HG03575 (cell line): ENCODE measurements at regions not wholly inside any gene's neighbourhood (a gene's known extent, or its start where the extent isn't known, plus 50 kb on each side); places are given as distances from the start of the nearest gene placed in this dataset.
"Not testable (repeated sequence)": the region's sequence is repeated elsewhere in the genome, so short reads cannot be mapped to it uniquely, and the experiment has no call there.

ENCODE experiments used
- ATAC-seq: cut with Tn5 transposase; IDR thresholded peaks from one replicate; pipeline ENCODE4 v1.9.1; 2021; ENCODE audit not compliant: unreplicated experiment, insufficient number of reproducible peaks, low FRiP score; ENCODE audit errors: extremely low read depth

DNA sequence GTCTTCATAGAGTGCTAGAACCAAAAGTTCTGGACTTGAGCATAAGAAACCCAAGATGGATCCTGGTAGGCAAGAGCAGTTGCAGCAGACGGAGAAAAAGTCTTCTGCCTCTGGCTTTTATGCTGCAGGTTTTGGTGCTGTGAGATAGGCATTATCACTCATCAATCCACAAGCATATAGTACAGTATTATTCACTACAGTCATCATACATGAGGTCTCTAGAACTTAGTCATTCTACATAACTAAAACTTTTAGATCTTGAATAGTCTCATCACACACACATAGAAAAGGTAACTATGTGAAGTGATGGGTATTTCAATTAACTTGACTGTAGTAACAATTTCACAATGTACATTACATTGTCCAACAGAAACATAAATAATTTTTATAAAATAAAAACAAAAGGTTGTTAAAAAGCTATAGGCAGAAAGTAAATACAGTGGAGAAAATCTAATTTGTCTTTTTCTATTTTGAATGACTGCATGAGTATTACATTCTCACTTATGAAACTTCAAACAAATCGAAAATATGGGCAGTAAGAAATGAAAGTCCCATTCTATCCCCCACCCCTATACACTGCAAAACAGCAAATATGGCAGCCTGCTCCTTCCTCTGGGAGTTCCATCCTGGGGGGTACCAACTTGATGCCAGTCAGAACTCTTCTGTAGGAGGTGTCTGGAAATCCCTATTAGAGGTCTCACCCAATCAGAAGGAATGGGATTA lies 534.3 kb upstream of the ACVR2A start:
- no peak for ATAC-seq

GRCh38 chr2:147297820-147298219 lies 547.0 kb upstream of the ACVR2A start:
- peak; percentile 97 for ATAC-seq

- no peak for ATAC-seq
Observed at GRCh38 chr2:147294825-147295392, 549.9 kb upstream of the ACVR2A start.

- ATAC-seq, result no peak
Observed at GRCh38 chr2:147293991-147294824, 550.6 kb upstream of the ACVR2A start.

GRCh38 chr2:147288131-147288530 lies 556.7 kb upstream of the ACVR2A start:
- no peak for ATAC-seq

GRCh38 chr2:147275943-147276342 lies 568.9 kb upstream of the ACVR2A start:
- no peak for ATAC-seq

- no peak for ATAC-seq
Observed at GRCh38 chr2:147273628-147274027, 571.2 kb upstream of the ACVR2A start.

GRCh38 chr2:147273106-147273505 lies 571.7 kb upstream of the ACVR2A start:
- ATAC-seq, result no peak

- ATAC-seq, result not testable (repeated sequence)
Observed at GRCh38 chr2:147269581-147269980, 575.2 kb upstream of the ACVR2A start.

DNA sequence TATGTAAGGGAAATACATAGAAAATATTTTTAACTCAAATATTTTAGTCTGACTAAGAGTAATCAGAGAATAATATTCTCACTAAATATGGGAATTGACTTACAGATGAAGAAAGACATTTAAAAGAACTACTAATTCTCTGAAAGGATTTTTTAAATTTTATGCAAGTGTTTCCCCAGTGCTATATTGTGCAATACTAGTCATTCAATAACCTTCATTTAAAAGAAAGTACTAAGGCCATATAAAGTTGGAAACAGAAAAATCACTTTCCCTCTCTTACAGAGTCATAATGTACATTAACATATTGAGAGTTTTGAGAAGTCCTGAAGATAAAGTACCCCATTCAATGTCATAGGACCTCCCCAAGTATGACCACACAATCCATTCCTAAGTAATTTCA lies 584.6 kb upstream of the ACVR2A start:
- no peak for ATAC-seq

DNA sequence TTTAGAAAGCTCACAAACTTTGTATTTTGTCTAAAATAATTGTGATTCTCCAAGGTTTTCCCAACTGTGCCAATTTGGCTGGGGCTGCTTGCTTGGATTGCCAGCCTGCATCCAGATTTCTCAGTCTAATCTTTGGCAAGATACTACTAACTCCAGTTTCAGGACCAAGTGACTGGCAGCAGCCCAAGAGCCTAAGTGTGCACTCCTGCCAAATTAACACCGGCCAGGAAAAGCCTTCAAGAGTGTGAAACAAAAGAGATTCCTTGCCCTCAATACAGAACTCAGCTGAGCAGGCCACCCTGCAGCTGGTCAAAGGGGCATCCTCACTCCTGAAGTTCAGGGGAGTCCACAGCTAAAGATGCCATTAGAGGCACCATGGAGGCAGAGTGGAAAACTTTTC lies 589.0 kb upstream of the ACVR2A start:
- no peak for ATAC-seq

- no peak for ATAC-seq
Observed at GRCh38 chr2:147250652-147251356, 594.0 kb upstream of the ACVR2A start.

- no peak for ATAC-seq
Observed at GRCh38 chr2:147247749-147248148, 597.1 kb upstream of the ACVR2A start.

DNA sequence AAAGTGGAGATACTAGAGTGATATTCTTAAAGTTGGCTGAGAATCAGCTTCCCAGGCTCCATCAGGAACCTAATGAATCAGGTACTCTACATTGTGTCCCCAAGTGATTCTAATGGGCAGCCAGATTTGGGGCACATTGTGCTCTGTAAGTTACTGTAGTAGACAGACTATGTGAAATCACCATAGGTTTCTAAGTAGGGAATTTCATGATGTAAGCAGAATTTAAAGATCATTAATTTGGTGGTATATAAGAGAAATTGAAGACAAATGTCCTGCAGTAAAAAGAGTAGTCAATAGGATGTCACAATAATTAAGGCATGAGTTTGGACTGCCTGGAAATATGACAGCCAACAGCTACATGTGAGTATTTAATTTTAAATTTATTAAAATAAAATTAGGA lies 602.4 kb upstream of the ACVR2A start:
- no peak for ATAC-seq

- no peak for ATAC-seq
Observed at GRCh38 chr2:147236601-147237000, 608.2 kb upstream of the ACVR2A start.

- ATAC-seq, result no peak
Observed at GRCh38 chr2:147232225-147232669, 612.6 kb upstream of the ACVR2A start.

GRCh38 chr2:147231607-147232006 lies 613.2 kb upstream of the ACVR2A start:
- no peak for ATAC-seq

DNA sequence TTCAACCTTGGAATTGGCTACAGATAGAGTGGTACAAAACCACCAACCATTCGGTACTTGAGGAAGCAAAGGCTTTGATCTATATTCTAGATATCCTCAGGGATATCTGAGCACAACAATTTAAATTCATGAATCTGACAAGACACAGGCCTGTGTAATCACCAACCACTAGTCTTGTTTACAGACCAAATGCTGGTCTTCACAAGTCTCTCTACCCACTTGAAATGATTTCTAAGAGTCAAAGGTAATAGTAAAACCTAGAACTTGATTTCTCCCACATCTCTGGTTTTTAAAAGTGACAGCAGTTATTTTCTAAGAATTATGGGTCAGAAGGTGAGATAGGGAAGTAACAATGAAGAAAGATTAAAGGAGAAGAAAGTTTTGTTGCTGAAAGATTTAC lies 613.7 kb upstream of the ACVR2A start:
- ATAC-seq, result no peak

GRCh38 chr2:147227313-147227712 lies 617.5 kb upstream of the ACVR2A start:
- no peak for ATAC-seq
